GM19099 (cell line): ENCODE measurements at regions not wholly inside any gene's neighbourhood (a gene's known extent, or its start where the extent isn't known, plus 50 kb on each side); places are given as distances from the start of the nearest gene placed in this dataset.

Source experiments
- POLR2A ChIP-seq: IDR thresholded peaks from 3 replicates; pipeline ENCODE4 v1.6.1; 2011; ENCODE audit warnings: low read depth; ENCODE audit not compliant: insufficient read length; ENCODE audit errors: extremely low read depth

- TF ChIP-seq POLR2A, result no peak
Measured at GRCh38 chr5:74009502-74009901, 383.5 kb downstream of the ARHGEF28 start.

- no peak for TF ChIP-seq POLR2A
Measured at GRCh38 chr5:74007193-74007592, 381.2 kb downstream of the ARHGEF28 start.

DNA sequence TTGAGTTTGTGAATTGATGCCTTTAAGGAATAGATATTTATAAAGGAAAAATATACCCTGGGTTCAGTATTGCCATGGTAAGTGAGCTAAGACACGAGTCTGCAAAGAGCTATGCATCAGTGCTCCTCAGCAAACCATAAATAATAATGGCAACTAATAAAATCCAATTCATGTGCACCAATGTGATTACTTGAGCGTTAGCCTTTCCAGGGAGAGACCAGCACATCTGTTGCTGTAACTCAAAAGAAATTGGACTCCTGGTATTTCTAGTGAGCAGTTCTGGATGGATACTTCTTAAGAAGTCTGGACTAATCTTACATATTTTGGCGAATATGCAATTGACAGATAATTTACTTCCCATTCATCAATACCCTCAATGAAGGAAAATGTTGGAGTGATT is 373.3 kb downstream of the ARHGEF28 start:
- no peak for TF ChIP-seq POLR2A

- no peak for TF ChIP-seq POLR2A
Measured at GRCh38 chr5:73998489-73998888, 372.5 kb downstream of the ARHGEF28 start.

DNA sequence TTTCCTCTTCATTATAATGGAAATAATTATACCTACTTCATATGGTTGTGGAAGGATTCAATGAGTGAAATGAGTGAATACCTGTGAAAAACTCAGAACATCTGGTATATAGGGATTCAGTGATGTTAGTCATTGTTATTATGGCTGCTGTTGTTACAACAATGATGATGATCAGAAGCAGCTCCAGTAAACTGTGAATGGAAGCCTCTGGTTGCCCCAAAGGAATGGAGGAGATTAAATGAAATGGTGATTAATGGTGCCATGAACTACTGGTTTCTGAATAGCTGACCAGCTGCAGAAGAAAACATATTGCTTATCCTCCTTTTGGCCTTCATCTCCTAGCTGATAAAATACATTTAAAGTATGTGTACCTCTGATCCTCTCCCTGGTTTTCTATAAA is 372.0 kb downstream of the ARHGEF28 start:
- TF ChIP-seq POLR2A, result no peak

DNA sequence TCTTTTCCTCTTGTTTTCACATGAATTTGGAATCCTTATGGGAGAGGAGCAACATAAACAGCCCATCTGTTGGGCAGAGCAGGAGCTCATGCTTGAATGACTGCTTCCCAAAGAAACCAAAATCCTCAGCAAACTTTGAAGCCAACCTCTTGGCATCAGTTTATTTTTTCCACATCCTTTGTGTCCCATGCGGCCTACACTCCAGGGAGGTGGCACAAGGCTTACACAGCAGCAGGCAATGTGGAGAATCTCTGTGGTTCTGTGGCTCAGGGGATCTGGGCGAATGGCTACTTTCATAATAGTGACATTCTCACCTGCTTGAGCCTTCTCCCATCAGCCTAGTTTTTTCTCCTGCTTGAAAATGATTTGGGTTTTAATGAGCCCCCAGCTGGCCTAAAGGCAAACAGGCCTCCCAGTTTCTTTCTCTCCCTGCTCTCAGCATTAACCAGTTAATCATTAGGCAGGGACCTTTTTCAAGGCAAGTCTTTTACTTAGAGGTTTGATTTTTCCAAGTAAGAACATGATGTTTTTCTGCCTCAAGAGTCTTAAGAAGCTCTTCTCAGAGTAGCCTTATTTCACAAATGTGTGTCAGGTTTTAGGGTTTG is 370.3 kb downstream of the ARHGEF28 start:
- TF ChIP-seq POLR2A, result no peak

GRCh38 chr5:73994963-73995362 is 369.0 kb downstream of the ARHGEF28 start:
- no peak for TF ChIP-seq POLR2A
